ENCODE measurements at regions not wholly inside any gene's neighbourhood (a gene's known extent, or its start where the extent isn't known, plus 50 kb on each side); places are given as distances from the start of the nearest gene placed in this dataset.
"Not testable (repeated sequence)": the region's sequence is repeated elsewhere in the genome, so short reads cannot be mapped to it uniquely, and the experiment has no call there.

DNA sequence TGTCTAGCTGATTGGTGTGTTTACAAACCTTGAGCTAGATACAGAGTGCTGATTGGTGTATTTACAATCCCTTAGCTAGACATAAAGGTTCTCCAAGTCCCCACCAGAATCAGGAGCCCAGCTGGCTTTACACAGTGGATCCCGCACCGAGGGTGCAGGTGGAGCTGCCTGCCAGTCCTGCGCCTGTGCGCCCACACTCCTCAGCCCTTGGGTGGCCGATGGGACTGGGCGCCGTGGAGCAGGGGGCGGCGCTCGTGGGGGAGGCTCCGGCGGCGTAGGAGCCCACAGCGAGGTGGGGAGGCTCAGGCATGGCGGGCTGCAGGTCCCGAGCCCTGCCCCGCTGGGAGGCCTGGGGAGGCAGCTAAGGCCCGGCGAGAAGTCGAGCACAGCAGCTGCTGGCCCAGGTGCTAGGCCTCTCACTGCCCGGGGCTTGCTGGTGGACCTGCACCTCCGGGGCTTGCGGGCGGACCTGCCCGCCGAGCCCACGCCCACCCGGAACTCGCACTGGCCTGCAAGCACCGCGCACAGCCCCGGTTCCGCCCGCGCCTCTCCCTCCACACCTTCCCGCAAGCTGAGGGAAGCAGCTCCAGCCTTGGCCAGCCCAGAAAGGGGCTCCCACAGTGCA, 51.0 kb upstream of the CDYL start:
- not testable (repeated sequence) for DNase-seq

DNA sequence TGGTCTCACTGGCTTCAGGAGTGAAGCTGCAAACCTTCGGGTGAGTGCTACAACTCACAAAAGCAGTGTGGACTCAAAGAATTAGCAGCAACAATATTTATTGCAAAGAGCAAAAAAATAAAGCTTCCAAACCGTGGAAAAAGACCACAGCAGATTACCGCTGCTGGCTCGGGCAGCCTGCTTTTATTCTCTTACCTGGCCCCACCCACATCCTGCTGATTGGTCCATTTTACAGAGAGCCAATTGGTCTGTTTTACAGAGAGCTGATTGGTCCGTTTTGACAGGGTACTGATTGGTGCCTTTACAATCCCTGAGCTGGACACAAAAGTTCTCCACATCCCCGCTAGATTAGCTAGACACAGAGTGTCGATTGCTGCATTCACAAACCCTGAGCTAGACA, 51.5 kb upstream of the CDYL start:
- not testable (repeated sequence) for DNase-seq

DNA sequence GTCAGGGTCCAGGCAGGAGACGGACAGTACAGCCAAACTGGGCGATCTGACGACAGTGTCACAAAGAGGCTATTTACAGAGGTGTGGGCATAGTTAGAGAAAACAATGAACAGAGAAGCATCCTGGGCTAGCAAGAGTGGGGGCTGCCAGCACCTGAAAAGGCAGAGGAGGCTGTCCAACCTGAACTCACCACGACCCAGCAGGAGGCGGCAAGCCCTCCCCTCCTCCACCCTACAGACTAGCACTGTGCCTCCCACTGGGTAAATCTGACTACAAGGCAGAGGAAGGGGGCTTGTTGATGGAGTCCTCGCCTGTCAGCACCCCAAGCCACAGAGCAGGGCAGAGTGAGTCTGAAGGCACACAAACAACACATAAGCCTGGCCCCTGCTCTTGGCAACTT, 52.8 kb upstream of the CDYL start:
- no peak for DNase-seq

DNA sequence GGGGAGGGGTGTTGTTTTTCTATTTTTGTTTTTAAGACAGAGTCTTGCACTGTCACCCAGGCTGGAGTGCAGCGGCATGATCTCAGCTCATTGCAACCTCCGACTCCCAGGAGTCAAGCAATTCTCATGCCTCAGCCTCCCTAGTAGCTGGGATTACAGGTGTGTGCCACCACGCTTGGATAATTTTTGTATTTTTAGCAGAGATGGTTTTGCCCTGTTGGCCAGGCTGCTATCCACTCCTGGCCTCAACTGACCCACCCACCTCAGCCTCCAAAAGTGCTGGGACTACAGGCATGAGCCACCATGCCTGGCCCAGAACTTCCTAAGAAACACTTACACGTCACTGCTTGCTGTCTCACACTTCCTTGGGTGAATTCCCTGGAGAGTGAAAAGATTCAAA, 54.8 kb upstream of the CDYL start:
- DNase-seq, result not testable (repeated sequence)

DNA sequence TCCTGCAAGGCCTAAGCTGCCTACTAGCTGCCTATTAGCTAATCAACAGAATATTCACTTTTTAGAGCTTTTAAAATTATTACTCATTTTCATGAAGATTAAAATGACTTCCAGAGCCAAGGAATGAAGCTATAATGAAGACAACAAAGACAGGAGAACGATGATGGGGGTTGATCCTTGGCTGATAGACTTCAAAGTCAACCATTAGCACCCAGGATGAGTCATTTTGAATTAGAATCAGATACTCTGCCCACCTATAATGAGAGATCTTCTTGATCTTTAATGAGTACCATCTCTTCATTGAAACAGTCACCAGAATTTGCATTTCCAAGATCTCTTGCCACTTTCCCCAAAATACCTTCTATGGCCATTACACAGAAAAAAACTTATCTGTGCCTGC, 56.7 kb upstream of the CDYL start:
- no peak for DNase-seq

DNA sequence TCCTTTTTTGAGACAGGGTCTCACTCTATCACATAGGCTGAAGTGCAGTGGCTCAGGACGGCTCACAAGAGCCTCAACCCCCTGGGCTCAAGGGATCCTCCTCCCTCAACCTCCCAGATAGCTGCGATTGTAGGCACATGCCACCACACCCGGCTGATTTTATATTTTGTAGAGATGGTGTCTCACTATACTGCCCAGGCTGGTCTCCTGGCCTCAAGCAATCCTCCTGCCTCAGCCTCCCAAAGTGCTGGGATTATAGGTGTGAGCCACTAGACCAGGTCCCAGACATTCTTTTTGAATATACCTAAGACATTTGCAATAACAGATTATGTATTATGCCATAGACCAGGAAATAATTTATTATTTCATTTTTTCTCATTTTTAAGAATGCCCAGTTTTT, 58.3 kb upstream of the CDYL start:
- DNase-seq, result no peak

DNA sequence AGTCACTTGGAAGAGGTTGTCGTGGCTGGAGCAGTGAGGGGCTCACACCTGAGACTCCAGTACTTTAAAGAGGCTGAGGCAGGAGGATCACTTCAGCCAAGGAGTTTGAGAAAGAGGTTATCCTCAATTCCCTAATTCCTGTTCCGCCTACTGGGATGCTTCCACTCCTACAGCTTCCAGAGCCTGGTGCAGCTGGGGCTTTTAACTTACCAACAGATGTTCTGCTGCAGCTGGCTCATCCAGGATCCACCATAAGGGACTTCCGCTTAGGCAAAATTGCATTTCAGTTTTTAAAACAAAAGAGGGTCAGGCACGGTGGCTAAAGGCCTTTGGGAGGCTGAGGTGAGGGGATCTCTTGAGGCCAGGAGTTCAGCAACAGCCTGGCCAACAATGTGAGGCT, 59.1 kb upstream of the CDYL start:
- DNase-seq, result no peak

DNA sequence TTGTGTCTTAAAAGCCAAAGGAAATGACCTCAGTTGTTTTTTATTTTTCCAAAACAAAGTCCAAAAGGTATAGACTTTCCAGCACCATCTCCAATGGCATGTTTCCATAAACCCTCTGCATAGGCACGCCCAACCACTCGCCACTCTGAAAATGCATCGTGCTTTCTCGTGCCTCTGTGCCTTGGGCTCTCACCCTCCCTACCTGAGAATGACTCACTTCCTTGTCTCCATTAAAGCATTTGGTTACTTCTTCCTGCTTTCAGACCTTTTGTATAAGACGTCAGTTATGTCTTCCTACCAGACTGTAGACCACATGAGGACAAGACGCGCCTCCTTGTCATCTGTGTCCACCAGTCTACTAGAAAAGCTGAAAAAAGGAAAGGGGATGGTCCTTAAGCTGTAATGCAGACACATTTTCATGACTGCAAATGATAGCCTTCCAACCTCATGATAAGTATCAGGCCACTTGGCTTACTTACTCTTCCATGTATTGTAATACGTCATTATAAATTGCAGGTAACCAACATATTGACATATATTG, 61.2 kb upstream of the CDYL start:
- DNase-seq, result no peak

DNA sequence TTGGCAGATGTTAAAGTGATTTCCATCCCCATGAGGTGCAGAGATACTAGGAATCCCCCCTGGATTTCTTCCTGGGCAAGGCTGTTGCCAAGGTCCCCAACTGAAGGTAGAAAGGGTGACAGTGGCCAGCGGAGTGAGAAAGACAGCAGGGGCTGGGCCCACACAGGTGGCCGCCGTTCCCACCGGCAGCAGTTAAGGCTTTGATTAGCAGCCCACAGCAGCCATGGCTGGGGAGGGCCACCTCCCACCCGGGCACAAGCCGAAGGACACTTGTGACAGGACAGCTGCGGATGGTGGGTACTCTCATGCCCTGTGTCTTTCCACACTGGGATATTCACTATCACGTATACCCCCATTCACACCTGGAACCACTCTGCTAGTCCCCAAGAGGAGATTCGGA, 63.9 kb upstream of the CDYL start:
- no peak for DNase-seq

DNA sequence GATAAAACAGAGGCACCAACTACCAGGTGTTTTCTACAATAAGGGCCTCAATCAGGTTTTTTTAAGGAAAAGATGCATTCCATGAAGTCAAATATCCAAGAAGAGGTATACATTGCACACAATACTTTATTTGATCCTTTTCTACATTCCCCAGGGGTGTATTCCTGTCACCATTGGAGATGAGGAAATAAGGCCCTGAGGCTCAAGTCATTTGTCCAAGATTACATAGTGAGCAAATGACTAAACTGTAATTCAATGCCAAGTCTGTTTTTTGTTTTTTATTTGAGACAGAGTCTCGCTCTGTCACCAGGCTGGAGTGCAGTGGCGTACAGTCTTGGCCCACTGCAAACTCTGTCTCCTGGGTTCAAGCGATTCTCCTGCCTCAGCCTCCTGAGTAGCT, 69.2 kb upstream of the CDYL start:
- DNase-seq, result no peak

DNA sequence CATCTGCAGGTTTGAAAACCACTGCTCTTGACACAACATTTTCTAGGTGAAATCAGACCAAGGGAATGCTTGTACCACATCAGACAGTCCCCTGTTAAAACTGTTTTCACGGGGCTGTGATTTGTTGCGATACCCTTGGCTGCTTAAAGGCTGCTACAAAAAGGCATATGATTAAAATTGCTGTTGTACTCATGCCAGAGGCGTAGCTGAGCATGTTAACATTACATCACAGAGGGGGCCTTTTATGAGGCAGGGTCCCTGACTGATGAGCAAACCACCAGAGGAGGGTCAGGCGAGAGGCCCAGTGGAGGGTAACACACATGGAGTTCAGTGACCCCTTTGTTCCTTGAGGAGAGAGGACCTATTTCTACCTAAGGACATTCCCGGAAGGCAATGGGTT, 70.4 kb upstream of the CDYL start:
- no peak for DNase-seq

DNA sequence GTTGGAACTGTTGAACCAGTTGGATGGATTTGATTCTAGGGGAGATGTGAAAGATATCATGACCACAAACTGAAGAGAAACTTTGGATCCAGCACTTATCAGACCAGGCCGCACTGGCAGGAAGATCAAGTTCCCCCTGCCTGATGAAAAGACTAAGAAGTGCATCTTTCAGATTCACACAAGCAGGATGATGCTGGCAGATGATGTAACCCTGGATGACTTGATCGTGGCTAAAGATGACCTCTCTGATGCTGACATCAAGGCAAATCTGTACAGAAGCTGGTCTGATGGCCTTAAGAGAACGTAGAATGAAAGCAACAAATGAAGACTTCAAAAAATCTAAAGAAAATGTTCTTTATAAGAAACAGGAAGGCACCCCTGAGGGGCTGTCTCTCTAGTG, 72.8 kb upstream of the CDYL start:
- DNase-seq, result no peak

DNA sequence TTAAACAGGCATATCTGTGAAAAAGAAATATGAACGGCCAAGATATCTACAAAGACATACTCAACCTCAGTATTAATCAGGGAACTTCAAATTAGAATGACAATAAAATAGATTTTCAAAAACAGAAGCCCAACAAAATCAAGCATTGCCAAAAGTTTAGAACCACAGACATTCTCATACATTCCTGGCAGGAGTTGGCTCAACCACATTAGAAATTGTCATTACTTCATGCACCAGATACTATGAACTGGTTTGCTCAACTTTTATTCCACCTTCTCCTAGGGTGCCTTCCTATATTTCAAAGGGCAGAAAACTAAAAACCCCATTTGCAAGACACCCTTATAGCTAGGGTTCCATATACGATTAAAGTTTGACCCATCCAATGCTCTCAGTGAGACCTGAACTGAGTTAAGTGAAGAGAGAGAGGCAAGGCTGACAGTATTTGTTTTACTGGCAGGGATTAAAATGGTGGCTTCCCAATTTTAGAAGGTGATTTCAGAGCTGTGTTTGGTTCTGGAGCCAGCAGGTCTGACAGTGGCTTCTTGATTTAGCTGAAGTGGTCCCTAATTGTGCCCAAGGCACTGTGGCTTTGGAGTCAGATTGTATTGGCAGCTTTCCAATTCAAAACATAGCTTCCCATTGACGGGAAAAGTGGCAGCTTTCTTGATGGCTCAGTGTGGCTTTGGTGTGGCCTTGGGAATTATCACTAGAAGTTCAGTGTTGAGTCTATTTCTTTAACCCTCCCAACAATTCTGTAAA, 77.1 kb upstream of the CDYL start:
- no peak for DNase-seq

DNA sequence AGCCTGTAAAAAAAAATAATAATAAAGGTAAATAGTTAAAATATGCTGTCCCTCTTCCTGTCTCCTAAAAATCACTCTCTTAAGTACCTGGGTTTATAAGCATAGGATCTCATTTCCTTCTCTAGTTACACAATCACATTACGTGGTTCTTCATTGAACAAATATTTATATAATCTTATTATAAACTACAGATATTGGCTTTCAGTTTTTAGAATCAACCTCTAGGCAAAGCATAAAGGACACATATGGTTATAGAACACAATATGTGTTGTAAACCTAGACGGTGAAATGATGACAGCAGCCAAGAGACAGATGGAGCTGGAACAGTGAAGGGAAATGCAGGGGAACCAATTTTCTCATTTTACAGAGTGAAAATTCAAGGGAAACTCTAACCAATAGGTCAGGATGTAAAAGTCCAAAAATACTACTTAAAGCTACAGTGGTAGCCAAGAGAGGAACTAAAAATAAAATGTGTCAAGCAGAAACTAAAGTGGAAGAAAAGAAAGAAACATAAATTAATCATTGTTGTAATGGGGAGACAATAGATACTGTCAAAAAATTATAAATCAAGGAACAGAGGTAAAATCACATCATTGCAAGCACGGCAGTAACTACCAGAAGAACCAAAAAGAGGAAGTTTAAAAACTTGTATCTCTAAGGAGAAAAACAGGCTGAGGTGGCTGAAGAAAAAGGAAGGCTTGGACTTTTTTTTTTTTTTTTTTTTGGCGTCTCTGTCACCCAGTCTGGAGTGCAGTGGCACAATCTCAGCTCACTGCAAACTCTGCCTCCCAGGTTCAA, 82.8 kb upstream of the CDYL start:
- DNase-seq, result no peak

DNA sequence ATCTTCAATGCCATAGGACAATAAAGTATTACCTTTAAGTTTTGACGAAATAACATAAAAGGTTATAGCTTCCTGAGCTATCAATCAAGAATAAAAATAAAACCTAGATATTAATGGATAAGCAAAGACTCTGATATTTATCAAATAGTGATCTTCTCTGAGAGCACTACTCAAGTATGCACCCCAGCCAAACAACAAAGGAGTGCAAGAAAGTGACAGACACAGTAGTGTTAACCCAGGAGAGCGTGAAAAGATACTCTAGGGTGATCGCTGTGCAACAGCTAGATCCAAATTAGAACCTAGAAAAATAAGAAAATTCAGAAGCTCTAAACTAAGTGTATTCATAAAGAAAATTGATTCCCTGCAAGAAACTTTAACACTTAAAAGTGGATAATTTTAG, 83.5 kb upstream of the CDYL start:
- no peak for DNase-seq

DNA sequence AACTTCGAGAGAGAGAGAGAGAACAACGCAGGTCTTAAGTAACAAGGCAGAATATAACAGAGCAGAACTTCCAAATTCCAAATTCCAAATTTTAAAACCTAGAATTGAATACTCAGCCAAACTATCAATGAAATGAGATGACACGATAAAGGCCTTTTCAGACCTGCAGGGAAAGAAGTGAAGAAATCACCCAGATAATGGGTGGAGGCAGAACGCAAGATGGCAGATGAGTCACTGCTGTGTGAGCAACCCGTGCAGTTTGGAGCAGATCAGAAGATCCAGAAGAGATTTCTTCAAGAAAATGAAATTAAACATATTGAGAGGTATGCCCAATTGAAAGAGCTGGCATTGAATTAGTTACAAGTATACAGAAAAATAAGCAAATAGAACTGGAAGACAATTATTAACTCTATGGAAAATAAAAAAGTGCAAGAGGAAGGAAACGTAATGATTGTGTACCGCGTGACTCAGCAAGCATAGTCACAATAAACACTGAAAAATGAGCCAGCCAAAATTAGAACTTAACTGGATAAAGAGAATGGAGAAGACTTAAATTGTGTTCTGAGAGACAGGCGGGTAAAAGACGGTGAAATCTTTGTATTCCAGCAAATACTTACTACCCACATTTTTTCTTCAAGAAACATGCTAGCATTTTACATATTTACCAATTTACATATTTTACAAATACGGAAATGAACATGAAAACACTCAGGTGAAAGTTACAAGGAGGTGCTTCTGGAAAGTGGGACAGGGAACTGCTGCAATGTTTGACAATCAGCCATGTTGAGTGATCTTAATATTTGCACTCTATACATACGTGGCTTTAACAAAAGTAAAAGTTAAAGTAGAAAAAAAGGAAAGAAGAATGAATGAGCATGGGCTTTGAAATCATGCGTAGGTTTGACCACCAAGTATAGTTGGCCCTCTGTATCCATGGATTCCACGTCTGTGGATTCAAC, 87.9 kb upstream of the CDYL start:
- DNase-seq, result no peak

DNA sequence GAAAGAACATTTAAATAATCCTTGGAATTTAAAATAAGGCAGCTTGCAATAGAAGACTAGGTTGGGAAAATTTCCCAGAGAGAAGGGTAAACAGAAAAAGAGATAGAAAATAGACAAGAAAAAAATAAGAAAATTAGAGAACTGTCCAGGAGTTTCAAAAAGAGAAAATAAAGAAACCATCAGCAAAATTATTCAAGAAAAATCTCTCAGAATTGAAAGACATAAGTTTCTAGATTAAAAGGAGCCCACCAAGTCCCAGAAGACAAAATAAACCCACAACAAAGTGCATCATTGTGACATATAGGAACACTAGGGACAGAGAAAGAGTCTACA, 88.6 kb upstream of the CDYL start:
- DNase-seq, result no peak

DNA sequence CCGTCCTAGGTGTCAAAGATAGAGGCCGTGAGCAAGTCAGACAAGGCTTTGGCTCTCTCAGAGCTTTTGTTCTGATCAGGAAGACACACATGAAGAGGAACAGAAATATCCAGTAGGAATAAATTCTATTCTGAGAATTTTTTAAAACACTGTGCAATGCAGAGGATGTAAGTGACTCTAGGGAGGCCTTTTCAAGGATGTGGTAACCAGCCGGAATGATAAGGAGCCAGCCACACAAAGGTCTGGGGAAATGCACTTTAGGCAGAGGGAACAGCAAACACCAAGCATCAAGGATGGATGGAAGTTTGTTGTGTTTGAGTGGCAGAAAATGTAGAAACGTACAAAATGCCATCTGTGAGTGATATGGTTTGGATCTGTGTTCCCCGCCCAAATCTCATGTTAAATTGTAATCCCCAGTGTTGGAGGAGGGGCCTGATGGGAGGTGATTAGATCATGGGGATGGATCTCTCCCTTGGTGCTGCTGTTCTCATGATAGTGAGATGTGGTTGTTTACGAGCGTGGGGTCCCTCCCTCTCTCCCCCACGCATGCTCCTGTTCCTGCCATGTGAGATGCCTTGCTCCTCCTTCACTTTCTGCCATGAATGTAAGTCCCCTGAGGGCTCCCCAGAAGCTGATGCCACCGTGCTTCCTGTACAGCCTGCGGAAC, 93.6 kb upstream of the CDYL start:
- DNase-seq, result no peak

DNA sequence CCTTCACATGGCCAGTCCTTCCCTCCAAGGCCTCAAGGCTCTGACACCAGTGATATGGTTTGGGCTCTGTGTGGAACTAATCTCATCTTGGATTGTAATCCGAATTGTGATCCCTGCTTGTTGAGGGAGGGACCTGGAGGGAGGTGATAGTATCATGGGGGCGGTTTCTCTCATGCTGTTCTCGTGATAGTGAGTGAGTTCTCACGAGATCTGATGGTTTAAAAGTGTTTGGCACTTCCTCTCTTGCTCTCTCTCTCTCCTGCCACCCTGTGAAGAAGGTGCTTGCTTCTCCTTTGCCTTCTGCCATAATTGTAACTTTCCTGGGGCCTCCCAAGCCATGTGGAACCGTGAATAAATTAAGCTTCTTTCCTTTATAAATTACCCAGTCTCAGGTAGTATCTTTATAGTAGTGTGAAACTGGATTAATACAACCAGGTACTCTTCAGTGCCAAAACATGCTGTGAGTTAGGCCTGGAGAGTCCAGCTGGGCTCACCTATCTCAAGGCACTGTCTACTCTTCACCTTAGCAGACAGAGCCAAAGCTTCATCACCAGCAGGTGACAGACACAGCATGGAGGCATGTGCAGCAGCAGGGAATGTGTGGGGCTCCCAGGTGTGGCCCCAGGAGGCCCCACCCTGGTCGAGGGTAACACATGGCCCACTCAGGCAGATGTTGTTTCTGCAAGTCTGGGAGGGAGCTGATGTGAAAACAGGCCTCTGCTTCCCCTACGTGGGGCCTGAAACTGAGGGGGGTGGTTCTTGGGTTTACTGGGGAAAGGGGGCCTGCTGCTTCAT, 97.5 kb upstream of the CDYL start:
- no peak for DNase-seq

DNA sequence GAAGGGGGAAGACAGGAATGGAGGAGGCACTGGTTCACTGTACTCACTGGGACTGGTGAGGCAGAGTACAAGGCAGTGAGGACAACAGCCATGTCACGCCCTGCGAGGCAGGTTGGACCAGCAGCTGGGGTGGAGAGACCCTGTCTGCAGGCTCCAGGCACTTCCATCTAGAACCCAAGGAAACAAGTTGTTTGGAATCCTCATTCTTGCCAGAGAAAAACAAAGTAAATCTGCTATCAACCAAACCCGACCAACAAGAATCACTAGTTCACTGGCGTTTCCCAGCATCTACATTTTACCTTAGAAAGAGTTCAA, 98.5 kb upstream of the CDYL start:
- no peak for DNase-seq

DNA sequence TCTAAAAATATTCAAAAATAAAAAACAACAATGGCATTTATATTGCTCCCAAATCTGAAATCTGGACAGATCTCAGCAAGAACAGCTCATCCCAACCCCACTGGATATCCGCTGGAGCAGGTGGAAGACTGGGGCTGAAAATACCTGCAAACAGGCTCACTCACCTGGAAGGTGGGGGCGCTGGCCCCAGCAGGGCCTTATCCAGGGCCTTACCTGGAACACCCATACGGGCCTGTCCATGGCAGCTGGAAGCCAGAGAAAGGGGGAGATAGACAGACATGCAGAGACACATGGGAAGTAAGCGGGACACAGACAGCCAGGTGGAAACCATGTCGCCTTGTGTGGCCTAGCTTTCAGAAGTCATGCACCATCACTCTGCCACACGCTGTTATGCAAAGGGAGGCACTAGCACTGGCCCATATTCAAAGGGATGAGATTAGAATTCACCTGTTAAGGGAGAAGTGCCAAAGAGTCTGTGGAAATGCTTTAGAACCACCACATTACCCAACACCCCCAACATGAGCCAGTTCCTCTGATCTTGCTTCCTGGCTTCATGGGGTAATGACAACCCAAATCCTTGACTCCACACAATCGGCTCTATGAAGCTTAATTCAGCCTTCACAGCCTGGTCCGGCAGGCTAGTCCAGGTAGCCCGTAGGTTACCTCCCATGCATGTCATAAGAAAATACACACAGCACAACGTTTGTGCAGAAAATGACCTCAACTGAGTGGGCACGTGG, 99.0 kb upstream of the CDYL start:
- DNase-seq, result no peak
